IPS-NIHi7 (cell line): ENCODE measurements at regions not wholly inside any gene's neighbourhood (a gene's known extent, or its start where the extent isn't known, plus 50 kb on each side); places are given as distances from the start of the nearest gene placed in this dataset.

Experiments used
- DNase-seq: peaks from one replicate; pipeline ENCODE4 v3.0.0; 2012; ENCODE audit warnings: mixed read lengths; ENCODE audit errors: extremely low spot score

DNA sequence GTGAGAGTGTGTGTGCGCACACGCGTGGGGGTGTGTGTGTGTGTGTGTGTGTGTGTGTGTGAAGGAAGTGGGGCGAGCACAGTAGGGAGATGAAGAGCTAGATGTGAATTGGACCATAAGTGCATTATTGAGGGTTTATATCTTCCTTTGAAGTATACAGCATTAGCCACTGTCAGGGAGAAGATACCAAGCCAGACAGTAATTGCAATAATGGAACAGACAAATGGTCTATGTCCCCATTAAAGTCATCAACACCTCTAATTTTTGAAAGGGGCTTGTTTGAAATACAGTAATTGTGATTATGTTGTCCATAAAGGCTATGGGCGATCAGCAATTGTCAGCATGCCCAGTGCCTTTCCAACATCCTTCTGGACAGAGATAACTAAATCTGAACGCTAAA is 429.2 kb upstream of the NR2F2 start:
- DNase-seq: no peak

GRCh38 chr15:95902606-95903005 is 427.9 kb upstream of the NR2F2 start:
- no peak for DNase-seq

DNA sequence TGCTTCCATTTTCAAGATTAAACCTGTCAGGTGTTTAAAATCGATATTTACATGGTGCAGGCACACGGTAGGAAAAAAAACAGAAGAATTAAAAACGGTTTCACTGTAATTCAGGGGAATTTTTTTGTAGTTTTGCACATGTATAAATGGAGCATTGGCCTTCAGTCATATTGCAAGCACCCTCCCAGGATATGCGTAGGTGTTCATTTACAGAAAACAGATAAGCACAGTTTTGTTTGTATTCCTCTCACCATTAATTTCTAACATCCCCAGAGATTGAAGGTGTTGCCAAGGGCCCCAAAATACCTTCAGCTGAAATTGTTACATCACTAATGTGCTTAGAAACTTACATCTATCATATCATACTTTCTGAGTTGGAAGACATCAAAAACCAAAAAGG is 427.1 kb upstream of the NR2F2 start:
- no peak for DNase-seq

- peak; percentile 65 for DNase-seq
These were observed 419.8 kb upstream of the NR2F2 start for GRCh38 chr15:95910643-95911212.

DNA sequence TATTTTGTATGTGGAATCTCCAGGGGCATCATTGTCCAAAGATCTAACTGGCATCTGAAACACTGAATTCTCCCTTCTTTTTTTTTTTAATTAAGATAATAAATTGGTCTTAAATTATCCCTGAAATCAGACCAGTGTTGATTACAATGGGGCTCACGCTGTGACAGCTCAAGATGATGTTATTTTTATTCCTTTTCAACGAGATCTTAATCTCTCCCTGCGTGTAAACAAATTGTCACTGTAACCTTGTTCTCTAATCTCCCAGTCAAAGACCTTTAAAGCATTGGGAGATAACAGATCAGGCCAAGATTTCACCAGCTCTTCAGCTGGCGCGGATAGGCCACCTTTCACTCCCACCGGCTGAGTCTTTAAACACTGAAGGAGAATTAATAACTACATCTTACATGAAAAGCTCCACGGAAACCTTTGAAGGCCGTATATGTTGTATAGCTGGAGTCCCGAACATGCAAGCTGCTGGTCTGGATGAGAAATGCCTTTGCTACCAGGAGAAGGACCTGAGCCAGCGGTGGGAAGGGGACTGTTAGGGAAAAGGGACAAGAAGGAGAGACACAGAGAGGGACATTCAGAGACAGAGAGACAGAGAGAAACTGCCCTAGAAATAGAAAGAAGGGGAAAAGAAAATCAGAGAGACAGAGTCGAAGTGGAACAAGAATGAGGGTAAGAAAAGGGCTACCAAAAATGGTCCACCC is 418.8 kb upstream of the NR2F2 start:
- DNase-seq: no peak

- no peak for DNase-seq
These were observed 418.2 kb upstream of the NR2F2 start for GRCh38 chr15:95912280-95912625.

DNA sequence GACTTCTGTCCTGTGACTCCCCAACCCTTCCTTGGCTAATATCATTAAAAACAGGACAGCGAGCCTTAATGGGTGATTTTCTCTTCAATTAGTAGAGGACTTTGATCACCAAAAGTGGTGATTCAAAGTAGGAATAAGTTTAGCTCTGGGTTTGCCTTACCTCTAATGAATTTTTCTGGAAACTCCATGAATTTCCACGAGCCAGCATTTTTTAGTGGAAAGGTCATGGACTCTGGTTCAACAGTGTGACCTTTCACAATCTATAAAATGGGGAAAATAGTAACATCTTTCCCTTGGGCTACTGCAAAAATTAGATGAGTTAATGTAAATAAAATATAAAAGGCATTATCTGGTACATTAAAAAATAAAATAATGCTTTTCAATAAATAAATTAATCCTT is 417.8 kb upstream of the NR2F2 start:
- DNase-seq: no peak

DNA sequence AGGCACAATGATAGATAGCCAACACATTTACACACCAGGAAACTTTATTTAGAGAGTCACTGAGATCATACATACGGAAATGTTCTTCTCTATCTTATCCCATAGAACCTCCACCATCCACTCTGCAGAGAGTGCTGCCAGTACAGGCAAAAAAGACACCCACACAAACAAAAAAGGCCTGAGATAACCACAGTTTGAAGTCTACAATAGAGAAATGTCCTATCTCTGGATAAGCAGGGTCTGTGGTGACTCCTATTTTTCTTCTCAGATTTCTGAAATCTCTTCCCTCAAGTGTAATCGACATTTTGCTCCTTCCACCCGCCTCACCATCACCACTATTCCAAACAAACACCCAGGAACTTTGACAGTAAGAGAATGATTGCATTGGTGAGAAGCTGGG is 413.9 kb upstream of the NR2F2 start:
- no peak for DNase-seq

DNA sequence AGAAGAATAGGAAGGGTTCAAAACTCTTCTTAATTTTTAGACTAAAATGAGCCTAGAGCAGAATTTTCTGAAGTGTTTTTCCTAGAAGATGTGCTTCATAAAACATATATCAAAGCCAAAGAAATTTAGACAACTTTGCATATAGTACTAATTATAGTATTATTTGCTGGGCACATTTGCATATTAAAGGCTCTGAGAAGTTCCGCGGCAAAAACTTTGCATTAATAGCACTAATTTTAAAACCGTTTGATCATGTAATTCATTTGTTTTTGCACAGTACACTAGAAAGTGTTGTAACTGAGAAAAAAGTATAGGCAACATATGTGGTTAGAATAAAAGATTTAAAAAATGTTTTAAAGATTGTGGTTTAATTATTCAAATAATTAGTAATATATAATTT is 412.0 kb upstream of the NR2F2 start:
- DNase-seq: no peak

DNA sequence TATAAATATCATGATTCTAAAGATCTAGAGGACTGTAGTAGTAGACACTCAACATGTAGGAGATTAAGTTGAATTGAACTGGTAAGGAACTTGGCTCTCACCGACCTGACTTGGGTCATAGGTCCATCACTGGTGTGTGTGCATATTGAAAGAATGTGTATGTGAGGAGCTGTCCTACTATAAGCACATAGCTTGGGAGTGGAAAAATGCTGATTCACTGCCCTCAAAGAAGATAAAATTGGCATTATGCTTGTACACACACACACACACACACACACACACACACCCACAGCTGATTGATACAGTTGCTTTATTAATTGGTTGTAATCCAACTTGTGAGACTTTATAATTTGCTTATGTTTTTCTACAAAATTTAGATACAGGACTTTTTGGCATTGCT is 411.0 kb upstream of the NR2F2 start:
- no peak for DNase-seq

DNA sequence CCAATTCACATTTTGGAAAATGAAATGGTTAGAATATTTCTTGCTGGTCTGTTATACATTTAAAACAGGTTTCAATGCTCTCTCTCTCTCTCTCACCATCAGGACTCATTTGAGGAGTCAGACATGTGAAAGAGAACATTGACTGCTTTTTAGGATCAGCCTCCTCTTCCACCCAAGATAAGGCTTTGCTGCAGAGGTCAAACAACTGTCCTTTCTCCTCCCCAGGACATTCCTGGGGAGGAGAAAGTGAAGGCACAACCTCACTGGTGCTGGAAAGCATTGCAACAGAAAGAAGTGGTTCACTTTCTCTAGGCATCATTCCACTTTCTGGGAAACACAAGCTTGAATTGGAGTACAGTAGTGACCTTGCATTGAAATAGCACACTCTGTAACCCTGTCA is 409.1 kb upstream of the NR2F2 start:
- no peak for DNase-seq

DNA sequence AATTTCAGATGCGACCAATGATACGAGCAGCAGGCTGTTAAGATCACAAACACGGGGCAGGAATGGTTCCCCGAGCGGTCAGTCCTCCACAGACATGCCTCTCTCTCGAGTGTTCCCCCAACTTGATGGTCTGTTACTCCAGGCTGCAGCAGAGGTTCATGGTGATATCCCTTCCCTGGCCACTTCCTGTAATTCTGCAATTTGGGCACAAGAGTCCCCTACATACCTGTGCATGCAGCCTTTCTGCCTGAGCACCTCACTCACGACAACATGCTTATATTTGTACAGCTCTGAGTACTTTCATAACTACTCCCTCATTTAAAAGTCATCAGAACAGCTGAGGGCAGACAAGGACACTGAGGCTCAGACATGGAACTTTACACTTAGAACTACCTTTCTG is 408.1 kb upstream of the NR2F2 start:
- no peak for DNase-seq

GRCh38 chr15:95923792-95924191 is 406.7 kb upstream of the NR2F2 start:
- DNase-seq: no peak

GRCh38 chr15:95928822-95929221 is 401.7 kb upstream of the NR2F2 start:
- no peak for DNase-seq

DNA sequence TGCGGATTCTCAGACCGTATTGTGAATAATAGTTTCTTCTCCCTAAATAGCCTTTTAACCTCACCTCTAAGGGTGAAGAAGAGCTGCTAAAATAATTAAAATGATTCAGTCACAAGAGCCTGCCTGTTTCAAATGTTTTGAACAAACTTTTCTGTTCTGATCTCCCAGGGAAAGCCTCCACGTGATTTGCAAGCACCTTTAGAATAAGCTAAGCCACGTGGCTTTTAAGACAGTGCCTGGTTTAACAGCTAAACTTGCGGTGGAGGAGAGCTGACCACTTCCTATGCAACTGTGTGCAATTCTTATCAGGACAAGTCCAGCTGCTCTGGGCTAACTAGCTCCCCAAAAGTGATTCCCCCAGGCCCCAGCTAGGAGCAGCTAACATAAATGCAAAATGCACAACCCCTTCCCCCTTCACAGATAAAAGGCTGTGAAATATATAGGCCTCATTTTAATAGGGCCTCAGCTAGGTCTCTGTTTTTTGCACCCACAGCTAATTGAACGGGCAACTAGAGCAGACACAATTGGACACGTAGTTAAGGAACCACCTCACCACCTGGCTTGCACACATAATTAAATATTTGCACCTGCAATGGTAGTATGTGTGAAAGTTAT is 401.2 kb upstream of the NR2F2 start:
- DNase-seq: no peak

- no peak for DNase-seq
These were observed 399.7 kb upstream of the NR2F2 start for GRCh38 chr15:95930659-95931375.

DNA sequence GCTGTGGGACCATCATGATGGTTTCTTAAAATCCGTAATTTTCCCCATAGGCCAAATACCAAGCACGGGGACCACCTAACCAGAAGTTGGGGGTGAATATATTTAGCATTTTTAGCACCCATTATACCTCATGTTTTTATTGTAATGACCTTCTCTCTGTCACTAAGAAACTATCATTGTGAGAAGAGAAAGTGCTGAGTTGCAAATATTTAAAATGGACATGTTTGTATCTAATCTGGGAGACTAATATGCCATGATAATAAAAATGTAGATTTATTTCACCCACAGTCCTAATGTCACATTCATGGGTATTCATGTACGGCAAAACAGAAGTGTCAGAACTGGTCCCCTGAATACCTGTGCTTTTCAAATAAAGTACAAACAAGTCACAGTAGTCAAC is 398.9 kb upstream of the NR2F2 start:
- DNase-seq: no peak

DNA sequence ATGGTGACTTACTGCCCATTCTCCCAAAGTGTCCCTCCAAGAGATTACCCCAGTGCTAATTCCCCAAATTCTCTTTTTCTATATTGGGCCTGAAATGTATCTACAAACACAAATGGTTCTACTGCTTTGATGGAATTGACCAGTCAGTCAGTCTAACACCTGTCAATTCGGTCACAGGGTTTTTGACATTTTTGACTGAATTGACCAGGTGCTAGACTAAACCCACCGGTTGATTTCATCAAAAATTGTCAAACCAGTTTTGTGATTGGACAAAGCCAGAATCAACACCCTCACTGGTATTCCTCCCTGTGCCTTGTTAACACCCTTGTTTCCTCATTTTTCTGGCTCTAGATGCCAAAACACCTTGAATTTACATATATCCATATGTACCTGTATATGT is 398.4 kb upstream of the NR2F2 start:
- DNase-seq: no peak

DNA sequence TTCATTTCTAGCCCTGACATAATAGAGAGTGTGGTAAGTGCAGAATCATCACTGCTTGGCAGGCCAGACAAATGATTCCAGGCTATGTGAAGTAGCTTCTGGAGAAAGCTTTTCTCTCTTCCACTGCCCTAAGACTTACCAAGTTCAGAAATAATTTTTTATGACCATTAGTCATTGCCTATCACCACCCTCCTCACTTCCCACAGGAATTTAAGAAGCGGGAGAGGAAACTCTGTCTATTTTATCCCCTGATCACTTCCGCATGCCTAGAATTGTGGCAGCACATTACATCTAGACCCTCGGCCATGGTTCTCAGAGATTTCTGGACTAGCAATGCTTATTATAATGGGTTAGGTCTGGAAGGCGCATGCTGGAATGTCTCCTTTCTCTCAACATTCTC is 397.8 kb upstream of the NR2F2 start:
- DNase-seq: no peak

- no peak for DNase-seq
These were observed 394.6 kb upstream of the NR2F2 start for GRCh38 chr15:95935852-95936251.

DNA sequence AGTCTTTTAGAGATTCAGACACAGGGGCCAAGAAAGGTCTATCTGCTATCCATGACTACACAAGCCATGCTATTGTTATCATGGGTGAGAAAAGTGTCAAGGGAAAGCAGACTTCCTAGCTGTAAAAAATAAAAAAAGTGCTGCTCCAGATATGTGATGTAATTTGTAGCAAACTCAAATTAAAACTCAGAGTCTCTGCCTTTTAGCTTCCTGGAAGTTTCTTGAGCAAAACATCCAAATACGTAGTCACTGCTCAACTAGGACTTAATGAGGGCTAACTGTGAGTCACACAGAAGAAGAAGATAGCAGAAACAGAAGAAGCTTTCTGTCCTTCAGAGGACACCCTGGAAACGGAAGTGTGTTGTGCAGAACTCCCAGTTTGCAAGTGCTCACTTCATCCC is 393.4 kb upstream of the NR2F2 start:
- no peak for DNase-seq

DNA sequence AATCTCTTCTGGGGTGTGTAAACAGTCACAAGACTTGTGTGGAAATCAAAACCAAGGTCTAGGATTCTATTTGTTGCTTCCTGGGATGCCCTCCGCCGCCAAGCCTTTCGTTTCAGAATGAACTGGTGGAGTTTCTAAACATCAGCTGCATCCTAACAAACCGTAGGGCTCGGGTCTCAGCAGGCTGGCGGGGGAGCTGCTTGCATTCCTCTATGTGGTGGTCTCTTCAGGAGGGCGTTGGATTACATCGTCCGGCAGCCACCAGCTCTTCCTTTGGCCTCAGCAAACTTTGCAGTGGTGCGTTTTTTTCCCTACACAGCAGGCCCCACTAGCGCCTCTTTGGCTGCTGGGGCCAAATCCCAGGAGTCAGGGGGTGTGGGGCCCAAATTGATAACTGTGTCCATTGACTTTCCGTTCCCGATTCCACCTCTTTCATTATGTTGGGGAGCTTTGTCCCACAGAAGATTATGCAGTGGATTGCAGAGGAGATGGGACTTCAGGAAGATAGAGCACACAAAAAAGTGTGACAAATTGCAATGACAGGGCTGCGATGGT is 390.0 kb upstream of the NR2F2 start:
- DNase-seq: peak; percentile 12

- no peak for DNase-seq
These were observed 386.3 kb upstream of the NR2F2 start for GRCh38 chr15:95944193-95944592.
